ENCODE measurements at regions not wholly inside any gene's neighbourhood (a gene's known extent, or its start where the extent isn't known, plus 50 kb on each side); places are given as distances from the start of the nearest gene placed in this dataset.

GRCh38 chr9:118336250-118336942 is 632.2 kb downstream of the TLR4 start:
- ChIA-PET POLR2A (no interaction called here), CTCF (no interaction called here)

- ChIA-PET POLR2A (no interaction called here), CTCF (no interaction called here)
Observed at GRCh38 chr9:118336943-118337330, 632.7 kb downstream of the TLR4 start.

DNA sequence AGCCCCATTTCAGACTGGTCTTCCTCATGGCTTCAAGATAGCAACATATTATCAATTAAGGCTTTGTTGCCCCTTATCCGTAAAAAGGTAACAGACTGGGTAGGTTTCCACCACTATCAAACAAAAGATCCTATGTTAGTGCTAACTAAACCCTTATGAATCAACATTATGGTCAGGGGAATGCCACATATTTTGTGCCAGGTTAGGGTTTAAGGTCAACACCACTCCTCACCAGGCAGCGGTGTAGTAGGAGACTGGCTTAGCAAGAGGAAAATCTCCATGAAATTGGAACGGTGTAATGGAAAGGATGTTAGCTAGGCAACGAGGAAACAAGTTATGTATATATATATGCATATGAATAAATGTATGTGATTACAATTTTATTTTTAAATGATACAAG is 655.8 kb downstream of the TLR4 start:
- ChIA-PET CTCF (no interaction called here), POLR2A (no interaction called here)

DNA sequence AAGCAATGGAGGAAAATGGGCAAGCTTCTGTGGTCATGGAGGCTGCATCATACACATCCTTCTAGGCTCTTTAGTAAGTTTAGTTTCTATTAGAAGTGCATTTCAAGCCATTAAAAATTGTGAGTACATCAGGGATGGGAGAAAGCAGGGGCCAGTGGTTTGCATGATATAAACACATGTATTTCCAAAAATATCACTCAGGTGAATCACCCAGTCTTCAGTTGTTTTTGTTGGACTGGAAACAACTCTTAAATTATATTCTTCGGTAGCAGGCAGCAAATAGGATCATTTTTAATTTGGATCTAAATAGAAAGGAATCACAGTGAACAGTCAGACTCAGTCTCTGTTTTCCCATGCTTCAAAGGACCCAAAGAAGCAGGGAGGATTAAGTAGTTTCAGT is 657.9 kb downstream of the TLR4 start:
- ChIA-PET CTCF (no interaction called here), POLR2A (no interaction called here)

GRCh38 chr9:118362596-118362995 is 658.4 kb downstream of the TLR4 start:
- CTCF ChIA-PET: no interaction called here
- POLR2A ChIA-PET: no interaction called here

DNA sequence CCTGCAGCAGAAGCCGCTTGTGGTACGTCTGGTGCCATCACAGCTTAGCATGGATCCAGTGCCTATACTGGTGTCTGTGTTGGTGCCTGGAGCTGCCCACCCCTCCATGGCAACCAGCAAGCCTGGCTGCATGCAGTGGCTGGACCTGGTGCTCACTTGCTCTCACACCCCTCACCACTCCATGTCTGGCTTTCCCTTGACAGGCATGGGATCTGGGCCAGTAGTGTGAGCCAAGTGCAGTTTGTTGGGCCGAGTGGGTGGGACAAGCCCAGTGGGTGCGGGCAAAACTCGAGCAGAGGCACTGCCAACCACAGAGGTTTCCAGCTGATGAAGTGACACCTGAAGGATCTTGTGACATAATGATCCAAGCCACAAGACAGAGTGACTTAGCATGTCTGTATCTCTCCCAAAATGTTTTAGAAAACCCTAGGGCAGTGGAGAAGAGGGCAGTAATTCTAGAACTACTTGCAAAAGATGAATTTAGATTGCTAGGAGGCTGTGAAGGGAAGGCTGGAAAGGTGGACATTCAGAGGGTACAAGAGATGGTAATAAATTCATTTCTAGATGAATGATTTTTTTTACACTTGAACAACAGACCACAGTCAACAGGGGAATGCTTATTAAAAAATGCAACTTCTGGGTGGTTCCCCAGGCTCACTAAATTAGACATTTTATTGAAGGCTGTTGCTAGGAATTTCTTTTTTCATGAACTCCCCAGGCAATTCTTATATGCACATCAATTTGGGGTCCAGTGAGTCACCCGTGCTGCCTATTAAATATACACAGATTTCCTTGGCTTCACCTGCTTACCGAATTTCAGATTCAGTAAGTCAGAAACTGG is 660.3 kb downstream of the TLR4 start:
- ChIA-PET POLR2A (no interaction called here), CTCF (no interaction called here)

GRCh38 chr9:118366228-118366627 is 662.0 kb downstream of the TLR4 start:
- POLR2A ChIA-PET: no interaction called here
- CTCF ChIA-PET: no interaction called here

GRCh38 chr9:118367383-118367782 is 663.2 kb downstream of the TLR4 start:
- CTCF ChIA-PET: no interaction called here
- POLR2A ChIA-PET: no interaction called here

- ChIA-PET POLR2A (no interaction called here), CTCF (no interaction called here)
Observed at GRCh38 chr9:118384531-118385100, 680.4 kb downstream of the TLR4 start.

DNA sequence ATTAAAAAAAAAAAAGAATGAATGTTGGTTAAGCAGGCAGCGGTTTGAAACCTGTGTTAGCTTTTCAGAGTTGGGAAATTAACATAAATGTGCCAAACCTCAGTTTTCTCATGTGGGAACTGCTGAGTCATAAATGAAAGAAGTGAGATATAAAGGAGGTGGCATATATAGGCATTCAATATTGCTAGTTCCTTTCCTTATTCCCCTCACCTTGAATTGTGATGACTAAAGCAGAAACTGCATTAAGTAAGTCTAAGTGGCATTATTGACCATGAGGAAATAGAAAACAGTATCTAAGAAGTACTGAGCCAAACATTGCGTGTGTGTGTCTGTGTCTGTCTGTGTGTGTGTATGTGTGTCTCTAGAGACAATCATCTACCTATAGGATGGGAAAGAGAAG is 691.2 kb downstream of the TLR4 start:
- ChIA-PET CTCF (no interaction called here), POLR2A (interaction anchor here (0.6 kb wide), 1 partner anchor 1990 kb away, joined by 4 read pairs; no protein-coding TSS in a partner anchor)

GRCh38 chr9:118401546-118401945 is 697.3 kb downstream of the TLR4 start:
- POLR2A ChIA-PET: no interaction called here
- CTCF ChIA-PET: no interaction called here

DNA sequence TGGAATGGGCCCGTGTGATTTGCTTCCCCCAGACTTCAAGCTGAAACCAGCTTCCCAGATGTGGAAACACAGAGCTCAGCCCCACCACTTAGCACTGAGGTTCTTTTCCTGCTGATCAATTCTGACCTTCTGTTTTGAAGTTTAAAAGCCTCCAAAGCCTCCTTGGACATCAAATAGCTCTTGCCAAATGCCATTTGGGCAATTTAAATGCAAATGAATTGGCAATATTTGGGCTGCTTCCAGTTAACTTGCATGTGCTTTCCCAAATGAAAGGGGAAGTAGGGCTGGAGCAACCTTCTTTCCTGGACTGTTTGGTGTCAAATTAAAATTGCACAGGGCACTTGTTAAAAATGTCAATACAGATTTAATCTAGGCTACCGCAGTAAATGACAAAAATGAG is 710.5 kb downstream of the TLR4 start:
- ChIA-PET CTCF (no interaction called here), POLR2A (no interaction called here)

- ChIA-PET CTCF (no interaction called here), POLR2A (no interaction called here)
Observed at GRCh38 chr9:118418887-118419565, 714.8 kb downstream of the TLR4 start.

- ChIA-PET POLR2A (no interaction called here), CTCF (no interaction called here)
Observed at GRCh38 chr9:118419676-118420075, 715.5 kb downstream of the TLR4 start.

DNA sequence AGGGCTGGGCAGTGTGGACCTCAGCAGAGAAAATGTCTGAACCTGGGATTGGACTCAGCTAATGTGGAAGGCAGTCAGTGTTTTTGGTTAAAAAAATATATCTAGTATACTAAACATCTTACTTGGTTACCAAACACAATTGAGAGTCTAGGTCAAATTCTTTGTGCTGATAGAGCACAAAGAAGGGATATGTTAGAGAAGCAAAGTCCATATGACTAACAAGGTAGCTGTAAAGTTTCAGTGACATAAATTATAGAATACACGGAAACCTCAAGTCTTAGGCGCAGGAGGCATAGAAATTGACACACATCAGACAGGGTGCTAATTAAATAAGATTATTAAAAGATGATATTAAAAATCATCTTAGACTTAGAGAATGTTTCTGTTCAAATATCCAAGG is 718.3 kb downstream of the TLR4 start:
- ChIA-PET POLR2A (no interaction called here), CTCF (no interaction called here)

DNA sequence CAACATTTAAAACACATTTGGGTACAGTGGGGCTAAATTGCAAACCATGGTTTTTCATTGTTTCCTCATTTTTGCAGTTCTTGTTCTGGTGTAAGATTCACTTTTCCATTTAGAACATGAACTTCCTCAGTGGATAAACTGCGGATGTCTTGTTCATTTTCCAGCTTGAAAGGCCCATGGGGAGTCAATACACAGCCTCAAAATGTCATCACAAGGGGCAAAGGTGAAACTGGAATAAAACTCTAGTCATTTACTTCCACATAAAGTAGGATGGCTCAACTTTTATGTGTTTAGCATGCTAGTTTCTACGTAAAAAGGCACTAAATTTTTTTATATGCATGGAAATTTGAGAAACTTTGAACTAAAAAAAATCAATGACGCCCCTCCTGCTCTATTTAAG is 718.8 kb downstream of the TLR4 start:
- CTCF ChIA-PET: no interaction called here
- POLR2A ChIA-PET: no interaction called here

DNA sequence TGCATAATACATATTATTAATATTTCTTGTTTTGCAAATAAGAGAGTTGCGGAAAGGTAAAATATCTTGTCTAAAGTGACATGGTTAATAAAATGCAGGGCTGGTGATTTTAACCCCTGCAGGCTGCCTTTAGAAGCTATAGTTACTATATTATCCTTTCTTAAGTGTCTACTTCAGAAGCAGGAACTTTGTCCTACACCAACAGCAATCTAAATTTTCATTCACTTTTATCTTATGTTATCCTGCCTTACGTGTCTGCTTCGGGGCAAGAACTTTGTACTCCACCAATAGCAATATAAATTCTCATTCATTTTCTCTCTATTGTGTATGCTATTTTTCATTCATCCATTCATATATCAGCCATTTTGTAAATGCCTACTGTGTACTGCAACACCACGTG is 719.5 kb downstream of the TLR4 start:
- ChIA-PET POLR2A (no interaction called here), CTCF (no interaction called here)

DNA sequence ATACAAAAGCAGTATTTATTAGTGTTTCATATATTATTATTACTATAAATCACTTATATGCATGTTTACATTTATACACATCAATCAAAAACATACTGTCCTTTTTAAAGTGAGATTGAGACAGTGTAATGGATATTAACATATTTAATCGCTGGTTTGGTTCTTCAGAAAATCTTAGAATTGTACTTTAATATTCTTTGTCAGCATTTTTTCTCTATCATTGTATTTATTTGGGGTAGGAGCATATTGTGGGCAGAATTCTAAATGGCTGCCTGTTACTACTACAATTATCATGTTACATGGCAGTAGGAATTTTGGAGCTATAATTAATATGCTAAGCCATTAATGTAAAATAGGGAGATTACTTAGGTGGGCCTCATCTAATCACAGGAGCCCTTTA is 722.6 kb downstream of the TLR4 start:
- POLR2A ChIA-PET: no interaction called here

GRCh38 chr9:118438810-118439209 is 734.6 kb downstream of the TLR4 start:
- POLR2A ChIA-PET: no interaction called here
- CTCF ChIA-PET: no interaction called here

More for the DNA sequence above, 722.6 kb downstream of the TLR4 start:
- CTCF ChIA-PET: no interaction called here

DNA sequence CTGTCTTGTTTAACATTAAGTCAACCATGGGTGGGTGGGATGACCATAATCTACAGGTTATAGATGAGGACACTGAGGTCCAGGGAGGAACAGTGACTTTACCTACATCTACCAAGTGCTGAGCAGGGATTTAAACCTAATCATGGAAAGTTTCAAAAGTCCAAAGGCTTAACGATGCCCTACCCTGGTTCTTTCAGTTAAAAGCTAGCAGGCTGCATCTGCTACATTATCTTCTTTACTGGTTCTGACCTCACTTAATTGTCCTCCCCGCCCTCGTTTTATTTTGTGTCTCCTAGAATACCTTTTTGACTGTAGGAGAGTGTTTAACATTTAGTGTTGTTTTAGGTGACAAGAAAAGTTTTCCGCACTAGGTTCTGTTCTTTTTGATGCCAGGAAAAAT is 735.2 kb downstream of the TLR4 start:
- CTCF ChIA-PET: no interaction called here
- POLR2A ChIA-PET: no interaction called here

- POLR2A ChIA-PET: no interaction called here
- CTCF ChIA-PET: no interaction called here
Observed at GRCh38 chr9:118444403-118444802, 740.2 kb downstream of the TLR4 start.
